ENCODE measurements at regions not wholly inside any gene's neighbourhood (a gene's known extent, or its start where the extent isn't known, plus 50 kb on each side); places are given as distances from the start of the nearest gene placed in this dataset.
"Not testable (repeated sequence)": the region's sequence is repeated elsewhere in the genome, so short reads cannot be mapped to it uniquely, and the experiment has no call there.

DNA sequence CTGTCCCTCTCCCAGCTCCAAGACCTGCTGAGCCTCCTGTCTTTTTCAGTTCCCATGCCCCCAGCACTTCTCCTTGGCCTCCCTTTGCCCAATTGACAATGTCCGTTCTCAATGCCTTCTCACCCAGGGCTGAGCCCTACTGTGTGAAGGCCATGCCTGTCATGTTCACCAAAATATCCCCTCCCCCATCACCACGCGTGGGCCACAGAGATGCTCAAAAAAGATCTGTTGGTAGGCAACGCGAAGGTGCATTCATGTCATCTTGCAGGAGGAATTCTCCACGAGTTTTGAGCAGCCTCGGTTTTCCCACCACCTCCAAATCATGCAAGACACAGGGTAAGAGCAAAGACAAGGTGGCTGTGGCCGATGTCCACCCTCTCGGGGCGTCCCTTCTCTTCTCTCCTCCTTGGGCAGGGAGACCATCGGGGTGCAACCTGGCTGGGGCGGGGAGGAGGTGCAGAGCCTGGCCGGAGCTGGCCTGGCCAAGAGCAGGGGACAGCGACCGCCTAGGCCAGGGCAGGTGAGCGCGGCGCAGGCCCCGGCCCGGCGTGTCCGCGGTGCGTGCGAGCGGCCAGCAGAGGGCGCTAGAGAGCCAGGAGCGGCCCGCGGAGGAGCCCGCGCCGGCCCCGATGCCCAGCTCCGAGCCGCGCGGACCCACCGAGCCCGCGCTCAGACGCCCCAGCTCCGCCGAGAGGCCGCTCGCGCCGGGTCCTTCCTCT, 56.3 kb upstream of the KRTAP5-11 start:
- peak; percentile 55 for DNase-seq

DNA sequence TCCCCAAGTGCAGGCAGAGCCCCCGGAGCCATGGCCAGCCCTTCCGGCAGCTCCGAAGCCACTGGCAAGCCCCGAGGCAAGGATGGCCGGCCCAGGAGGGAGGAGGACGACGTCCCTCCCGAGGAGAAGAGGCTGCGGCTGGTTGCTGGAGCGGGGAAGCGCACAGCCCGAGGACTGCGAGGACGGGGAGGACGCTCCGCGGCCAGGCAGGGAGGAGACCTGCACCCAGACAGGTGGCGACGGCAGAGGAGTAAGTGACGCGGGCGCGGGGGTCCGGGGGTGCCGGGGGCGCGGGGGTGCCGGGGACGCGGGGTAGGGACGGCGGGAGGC, 56.8 kb upstream of the KRTAP5-11 start:
- peak; percentile 8 for DNase-seq

DNA sequence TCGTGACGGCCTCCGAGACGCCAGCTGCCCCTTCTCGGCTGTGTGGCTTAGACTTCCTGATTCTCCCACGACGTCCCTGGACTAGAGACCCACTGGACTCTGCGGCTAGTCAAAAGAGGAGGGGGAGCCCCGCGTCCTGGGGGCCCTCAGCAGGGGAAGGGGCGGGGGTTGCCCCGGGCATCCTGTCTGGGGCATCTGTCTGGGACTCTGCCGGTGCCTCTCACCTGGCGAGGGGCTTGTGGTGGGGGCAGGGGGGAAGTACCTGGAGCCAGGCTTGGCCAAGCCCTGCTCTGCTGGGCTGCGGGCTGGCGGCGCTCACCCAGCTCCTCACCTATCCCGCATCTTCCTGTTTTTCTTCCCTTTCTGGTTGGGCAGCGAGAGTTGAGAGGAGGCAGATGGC, 57.2 kb upstream of the KRTAP5-11 start:
- not testable (repeated sequence) for DNase-seq

DNA sequence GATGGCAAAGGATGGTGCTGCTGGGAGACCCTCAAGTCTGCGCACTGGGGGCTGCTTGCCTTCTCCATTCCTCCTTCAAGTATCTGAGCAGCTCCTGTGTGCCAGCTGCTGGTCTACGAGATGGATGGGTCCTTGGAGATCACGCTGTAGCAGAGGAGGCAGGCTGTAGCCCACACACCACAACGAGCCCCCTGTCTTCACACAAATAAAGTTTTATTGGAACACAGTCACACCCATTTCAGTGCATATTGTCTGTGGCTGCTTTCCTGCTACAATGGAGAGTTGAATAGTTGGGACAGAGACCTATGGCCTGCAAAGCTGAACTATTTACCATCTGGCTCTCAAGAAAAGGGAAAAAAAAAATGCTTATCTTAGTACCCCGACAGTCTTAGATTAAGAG, 64.4 kb upstream of the KRTAP5-11 start:
- DNase-seq = not testable (repeated sequence)

DNA sequence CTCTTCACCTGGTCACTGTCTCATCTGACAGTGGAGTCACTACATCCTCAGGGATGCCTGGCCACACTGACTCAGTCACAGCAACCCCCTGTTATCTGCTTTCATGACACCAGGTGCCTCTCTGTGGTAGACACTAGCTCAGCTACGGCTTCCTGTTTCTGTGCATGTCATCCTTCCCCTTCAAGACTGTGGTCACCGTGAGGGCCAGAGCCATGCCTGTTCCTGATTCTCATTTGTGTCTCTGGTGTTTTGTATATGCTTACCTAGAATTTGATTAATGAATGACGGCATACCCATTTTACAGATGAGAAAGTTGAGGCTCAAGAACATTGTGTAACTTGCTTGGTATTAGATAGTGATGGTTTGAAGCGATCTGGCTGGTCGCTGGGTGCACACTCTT, 70.3 kb upstream of the KRTAP5-11 start:
- DNase-seq = not testable (repeated sequence)

DNA sequence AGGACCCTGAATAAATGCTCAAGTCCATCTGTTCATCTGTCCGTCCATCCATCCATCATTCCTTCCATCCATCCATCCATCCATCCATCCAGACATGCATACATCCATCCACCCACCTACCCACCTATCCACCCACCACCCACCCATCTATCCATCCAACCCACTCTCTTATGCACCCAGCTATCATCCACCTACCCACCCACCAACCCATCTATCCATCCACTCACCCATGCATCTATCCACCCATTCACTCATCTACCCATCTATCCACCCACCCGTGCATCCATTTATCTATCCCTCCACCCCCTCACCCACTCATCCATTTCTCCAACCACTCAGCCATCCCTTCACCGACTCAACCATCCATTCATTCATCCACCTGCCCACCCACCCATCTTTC, 71.7 kb upstream of the KRTAP5-11 start:
- DNase-seq = not testable (repeated sequence)

DNA sequence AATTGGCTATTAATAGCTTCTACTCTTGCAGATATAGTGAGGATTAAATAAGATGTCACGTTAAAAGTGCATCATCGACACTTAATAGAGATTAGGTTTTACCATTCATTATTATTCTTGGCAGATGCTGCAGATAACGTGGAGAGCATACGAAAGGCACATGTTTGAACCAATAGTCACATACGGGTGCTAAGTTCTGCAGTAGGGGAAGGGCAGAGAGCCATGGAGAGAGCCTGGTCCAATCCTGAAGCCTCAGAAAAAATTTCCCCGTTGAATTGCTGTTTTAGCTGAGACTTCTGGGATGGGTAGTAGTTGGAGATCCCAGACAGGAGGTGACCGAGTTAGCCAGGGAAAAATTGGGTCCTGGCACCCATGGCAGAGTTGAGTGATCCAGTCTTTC, 72.4 kb upstream of the KRTAP5-11 start:
- not testable (repeated sequence) for DNase-seq

DNA sequence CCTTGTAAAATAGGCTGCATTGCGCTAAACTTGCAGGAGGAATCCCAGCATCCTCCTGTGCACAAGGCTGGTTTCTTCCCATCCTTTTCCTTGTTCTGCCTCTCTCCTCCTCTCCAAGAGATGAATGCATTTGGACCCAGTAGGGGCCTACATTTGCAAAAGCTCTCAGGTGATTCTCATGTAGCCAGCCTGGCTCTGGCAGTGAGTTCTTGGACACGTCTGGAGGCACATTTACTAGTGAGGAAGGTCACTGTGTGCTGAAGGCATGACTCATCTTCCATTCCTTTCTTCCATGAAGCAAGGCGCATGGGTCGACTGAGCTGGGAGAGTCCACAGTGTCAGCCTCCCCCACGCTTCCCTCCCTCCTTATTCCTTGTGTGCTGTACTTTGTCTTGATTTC, 73.8 kb upstream of the KRTAP5-11 start:
- DNase-seq = not testable (repeated sequence)

DNA sequence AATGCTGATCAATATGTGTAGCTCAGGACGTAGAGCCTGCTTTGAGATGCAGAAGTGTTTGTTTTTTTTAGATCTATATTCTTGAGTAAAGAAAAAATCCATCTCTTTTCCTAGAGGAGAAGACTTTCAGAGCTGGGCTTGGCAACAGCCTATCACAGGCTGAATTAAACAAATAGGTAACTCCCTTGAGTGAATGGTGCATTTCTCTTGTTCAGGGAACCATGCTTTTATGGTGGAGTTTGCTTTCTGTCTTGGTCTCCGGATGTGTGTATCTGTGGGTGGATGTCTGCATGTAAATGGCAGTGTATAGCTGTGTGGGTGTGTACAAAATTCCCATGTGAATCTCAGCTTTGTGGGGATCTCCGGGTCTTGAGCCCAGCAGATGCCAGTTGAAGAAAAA, 82.3 kb upstream of the KRTAP5-11 start:
- not testable (repeated sequence) for DNase-seq

DNA sequence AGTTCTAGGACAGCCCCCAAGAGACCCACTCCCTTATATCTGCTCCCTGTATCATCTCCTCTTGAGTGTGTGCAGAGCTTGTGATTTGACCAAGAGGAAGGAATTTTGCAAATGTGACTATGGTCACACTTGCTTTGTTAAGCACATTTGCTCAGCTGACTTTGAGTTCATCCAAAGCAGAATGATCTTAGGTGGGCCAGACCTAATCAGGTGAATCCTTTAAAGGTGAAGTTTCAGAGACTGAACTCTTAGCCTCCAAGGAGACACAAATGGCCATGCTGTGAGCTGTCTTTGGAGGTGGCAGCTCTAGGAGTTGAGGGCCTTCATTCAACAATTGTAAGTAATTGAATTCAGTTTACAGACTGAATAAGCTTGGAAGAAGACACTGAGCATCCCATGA, 115.4 kb upstream of the KRTAP5-11 start:
- DNase-seq = not testable (repeated sequence)

DNA sequence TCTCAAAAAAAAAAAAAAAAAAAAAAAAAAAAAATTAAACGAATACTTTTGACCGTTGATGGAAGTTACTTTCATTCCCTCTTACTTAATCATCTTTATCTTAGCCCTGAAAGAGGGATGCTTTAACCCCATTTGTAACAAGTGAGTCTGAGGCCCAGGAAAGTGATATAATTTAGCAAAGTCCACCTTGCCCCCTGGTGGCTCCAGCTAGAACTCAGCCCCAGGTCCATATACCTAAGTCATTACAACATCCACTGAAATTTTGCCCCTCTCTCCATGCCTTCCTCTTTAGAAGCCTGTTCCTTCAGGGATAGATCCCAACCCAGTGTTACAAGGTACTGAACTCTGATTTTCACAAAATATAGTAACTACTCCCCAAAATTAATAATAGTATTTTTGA, 116.3 kb upstream of the KRTAP5-11 start:
- DNase-seq = not testable (repeated sequence)

DNA sequence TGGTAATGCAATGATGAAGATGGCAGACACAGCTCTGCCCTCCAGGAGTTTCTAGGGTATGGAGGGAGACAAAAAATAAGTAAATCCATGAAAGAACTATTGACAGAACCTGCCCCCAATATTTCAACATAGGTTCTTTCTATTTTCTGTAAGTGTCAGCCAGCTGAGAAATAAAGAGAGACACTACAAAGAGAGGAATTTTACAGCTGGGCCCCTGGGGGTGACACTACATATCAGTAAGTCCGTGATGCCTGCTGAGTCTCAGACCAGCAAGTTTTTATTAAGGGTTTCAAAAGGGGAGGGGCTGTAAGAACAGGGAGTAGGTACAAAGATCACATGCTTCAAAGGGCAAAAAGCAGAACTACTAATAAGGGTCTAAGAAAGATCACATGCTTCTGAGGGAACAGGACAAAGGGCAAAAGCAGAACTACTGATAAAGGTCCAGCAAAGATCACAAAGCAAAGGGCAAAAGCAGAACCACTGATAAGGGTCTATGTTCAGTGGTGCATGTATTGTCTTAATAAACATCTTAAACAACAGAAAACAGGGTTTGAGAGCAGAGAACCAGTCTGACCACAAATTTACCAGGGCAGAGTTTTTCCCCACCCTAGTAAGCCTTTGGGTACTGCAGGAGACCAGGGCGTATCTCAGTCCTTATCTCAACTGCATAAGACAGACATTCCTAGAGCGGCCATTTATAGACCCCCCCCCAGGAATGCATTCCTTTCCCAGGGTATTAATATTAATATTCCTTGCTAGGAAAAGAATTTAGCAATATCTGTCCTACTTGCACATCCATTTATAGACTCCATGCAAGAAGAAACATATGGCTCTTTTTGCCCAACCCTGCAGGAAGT, 119.0 kb upstream of the KRTAP5-11 start:
- DNase-seq = not testable (repeated sequence)

DNA sequence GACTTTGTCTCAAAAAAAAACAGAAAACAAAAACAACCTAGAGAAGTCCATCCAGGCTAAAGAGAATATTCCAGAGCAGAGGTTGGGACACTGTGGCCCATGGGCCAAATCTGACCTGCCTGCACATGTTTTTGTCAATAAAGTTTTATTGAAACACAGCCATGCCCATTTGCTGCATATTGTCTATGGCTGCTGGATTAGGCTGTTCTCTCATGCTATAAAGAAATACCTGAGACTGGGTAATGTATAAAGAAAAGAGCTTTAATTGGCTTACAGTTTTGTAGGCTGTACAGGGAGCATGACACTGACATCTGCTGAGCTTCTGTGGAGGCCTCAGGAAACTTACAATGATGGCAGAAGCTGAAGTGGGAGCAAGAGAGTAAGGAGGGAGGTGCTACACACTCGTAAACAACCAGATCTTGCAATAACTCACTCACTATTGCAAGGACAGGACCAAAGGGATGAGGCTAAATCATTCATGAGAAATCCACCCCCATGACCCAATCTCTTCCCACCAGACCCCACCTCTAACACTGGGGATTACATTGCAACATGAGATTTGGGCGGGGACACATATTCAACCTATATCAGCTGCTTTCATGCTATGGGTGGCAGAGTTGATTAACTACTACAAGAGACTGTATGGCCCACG, 122.5 kb upstream of the KRTAP5-11 start:
- not testable (repeated sequence) for DNase-seq

DNA sequence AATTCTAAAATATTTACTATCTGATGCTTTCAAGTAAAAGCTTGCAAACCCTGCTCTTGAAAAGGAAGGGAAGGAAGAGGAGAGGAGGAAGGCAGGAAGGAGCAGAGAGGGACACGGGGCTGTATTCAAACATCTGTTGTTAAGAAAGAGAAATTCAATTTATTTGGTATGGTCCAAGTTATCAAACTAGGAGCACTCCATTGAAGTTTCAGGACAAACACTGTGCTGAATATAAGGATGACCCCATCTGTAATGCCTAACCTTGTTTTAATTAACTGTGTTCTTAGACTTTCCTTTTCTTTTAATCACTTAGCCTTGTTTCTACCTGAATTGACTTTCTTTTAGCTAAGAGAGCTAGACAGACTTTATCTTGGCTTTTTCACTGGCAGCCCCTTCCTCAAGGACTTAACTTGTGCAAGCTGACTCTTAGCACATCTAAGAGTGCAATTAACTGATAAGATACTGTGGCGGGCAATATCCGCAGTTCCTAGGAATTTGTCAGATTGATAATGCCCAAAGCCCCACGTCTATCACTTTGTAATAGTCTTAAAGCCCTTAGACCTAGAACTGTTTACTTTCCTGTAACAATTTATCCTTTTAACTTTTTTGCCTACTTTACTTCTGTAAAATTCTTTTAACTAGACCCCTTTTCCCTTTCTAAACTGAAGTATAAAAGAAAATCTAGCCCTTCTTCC, 123.2 kb upstream of the KRTAP5-11 start:
- DNase-seq = not testable (repeated sequence)

DNA sequence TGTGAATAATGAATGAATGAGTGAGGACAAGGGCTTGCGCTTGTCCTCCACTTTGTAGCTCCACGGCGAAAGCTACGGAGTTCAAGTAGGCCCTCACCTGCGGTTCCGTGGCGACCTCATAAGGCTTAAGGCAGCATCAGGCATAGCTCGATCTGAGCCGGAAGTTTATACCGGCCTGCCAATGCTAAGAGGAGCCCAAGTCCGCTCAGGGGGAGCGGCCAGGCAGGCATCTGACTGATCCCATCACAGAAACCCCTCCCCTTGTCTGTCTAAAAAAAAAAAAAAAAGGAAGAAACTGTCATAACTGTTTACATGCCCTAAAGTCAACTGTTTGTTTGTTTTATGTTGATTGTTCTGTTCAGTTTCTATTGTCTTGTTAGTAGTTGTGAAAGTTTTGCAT, 124.4 kb upstream of the KRTAP5-11 start:
- DNase-seq = not testable (repeated sequence)

DNA sequence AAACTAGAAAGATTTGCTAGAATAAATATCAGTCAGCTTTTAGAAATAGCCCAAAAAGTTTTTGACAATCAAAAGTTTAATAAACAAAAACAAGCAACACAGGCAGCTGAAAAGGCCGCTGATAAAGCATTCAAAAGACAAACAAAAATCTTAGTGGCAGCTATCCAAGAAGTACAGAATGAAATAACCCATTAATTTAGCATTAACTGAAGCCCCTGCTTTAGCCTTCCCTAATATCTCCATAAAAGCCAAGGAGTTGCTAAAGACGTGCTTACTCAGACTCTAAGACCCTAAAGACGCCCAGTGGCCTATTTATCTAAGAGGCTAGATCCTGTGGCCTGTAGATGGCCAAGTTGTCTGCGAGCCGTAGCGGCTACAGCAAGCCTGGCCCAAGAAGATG, 123.5 kb upstream of the DEFB108B start:
- not testable (repeated sequence) for DNase-seq

DNA sequence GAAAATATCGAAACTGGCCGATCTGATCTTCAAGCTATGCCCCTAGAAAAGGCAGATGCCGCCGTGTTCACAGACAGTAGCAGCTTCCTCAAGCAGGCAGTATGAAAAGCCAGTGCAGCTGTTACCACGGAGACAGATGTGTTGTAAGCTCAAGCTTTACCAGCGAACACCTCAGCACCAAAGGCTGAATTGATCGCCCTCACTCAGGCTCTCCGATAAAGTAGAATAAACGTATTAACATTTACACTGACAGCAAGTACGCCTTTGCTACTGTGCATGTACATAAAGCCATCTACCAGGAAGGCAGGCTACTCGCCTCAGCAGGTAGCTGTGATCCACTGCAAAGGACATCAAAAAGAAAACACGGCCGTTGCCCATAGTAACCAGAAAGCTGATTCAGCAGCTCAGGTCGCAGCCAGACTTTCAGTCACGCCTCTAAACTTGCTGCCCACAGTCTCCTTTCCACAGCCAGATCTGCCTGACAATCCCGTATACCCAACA, 122.8 kb upstream of the DEFB108B start:
- DNase-seq = peak; percentile 4

DNA sequence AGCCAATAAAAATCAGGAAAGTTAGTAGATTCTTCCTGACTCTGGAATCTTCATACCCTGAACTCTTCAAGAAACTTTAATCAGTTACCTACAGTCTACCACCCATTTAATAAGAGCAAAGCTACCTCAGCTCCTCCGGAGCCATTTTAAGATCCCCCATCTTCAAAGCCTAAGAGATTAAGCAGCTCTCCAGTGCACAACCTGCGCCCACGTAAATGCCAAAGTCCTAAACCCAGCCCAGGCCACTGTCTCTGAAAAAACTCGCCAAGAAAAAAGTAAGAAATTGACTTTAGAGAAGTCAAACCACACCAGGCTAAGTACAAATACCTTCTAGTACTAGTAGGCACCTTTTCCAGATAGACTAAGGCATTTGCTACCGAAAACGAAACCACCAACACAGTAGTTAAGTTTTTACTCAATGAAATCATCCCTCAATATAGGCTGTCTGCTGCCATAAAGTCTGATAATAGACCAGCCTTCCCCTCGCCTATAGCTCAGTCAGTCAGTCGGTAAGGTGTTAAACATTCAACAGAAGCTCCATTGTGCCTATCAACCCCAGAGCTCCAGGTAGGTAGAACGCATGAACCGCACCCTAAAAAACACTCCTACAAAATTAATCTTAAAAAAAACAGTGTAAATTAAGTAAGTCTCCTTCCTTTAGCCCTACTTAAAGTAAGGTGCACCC, 122.2 kb upstream of the DEFB108B start:
- not testable (repeated sequence) for DNase-seq

DNA sequence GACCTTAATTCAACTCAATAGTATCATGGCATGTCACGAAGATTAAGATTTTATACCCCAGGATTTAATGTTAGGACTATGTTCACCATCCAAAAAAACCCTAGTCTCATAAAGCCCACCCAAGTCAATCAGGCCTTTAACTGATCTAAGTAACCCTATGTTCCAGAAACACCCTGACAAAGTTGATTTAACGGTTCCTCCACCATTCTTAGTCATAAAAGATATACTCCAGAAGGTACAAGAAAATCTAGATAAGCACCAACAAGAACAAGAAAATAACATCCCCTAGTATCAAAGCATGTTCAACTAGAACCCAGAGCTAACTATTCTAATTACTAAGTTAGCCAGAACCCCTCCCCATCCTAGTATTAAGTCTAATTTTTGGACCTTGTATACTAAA, 120.7 kb upstream of the DEFB108B start:
- not testable (repeated sequence) for DNase-seq

DNA sequence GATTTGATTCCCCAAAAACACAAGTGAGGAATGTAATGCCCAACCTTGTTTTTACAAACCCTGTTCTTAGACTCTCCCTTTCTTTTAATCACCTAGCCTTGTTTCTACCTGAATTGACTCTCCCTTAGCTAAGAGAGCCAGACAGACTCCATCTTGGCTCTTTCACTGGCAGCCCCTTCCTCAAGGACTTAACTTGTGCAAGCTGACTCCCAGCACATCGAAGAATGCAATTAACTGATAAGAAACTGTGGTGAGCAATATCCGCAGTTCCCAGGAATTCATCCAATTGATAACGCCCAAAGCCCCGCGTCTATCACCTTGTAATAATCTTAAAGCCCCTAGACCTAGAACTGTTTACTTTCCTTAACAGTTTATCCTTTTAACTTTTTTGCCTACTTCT, 120.2 kb upstream of the DEFB108B start:
- not testable (repeated sequence) for DNase-seq

DNA sequence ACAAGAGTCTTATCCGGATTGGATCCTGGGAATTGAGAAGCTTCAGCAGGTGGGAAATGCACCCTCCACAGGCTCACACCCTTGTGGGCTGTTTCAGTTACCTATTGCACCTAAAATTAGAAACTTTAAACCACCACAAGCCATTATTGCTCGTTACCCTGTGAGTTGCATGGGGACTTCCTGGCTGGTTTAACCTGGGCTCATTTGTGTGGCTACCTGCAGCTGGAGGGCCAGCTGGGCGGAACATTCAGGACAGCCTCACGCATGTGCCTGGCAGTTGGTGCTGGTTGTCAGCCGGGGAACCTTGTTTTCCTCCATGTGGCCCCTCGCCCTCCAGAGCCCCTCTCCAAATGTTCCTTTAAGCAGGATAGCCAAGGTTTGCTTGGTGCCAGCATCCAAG, 118.5 kb upstream of the DEFB108B start:
- DNase-seq = not testable (repeated sequence)

DNA sequence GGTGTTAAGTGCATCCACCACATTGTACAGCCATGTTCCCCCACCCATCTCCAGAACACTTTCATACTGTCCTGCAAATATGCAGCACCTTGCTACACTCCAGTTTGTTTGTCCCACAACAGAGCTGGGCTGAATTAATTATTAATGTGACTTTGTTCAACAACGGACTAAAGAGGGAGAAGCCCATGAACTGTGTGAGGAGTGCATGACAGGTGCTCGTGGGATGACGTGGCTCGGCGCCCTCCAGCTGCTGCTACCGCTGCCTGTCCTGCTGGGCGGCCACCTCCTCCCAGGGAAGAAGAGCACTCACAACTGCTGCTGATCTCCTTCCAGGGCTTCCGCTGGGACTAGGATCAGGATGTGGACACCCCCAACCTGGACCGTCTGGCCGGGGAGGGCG, 111.2 kb upstream of the DEFB108B start:
- DNase-seq = not testable (repeated sequence)
